Cardiac muscle cell (in vitro differentiated cells and primary cell): ENCODE measurements at regions not wholly inside any gene's neighbourhood (a gene's known extent, or its start where the extent isn't known, plus 50 kb on each side); places are given as distances from the start of the nearest gene placed in this dataset.

ENCODE experiments used
- DNase-seq, 2 donors: peaks; one replicate each; pipeline versions ENCODE4 v3.0.0 to v3.0.0-alpha.2; 2010 to 2017; ENCODE audit warnings: low read depth in 1 of 2, low spot score in 1 of 2
- H3K27ac ChIP-seq: fragments of 200-600 bp; sonication (generic); 2 replicates; pipeline ENCODE4 v1.5.1; 2016
- H3K27me3 ChIP-seq: fragments of 200-600 bp; sonication (generic); 2 replicates; pipeline ENCODE4 v1.6.0; 2016; ENCODE audit warnings: control low read depth
- H3K36me3 ChIP-seq: fragments of 200-600 bp; sonication (generic); 2 replicates; pipeline ENCODE4 v1.5.1; 2016; ENCODE audit warnings: control low read depth
- H3K4me1 ChIP-seq: fragments of 200-600 bp; sonication (generic); 2 replicates; pipeline ENCODE4 v1.8.1; 2017; ENCODE audit warnings: low read depth, mild to moderate bottlenecking, mixed run types
- H3K4me3 ChIP-seq: fragments of 200-600 bp; sonication (generic); 2 replicates; pipeline ENCODE4 v1.5.1; 2016; ENCODE audit warnings: mild to moderate bottlenecking
- H3K9me3 ChIP-seq: fragments of 200-600 bp; sonication (generic); 2 replicates; pipeline ENCODE4 v1.5.1; 2017; ENCODE audit warnings: low read depth, mild to moderate bottlenecking, control low read depth
- TF ChIP-seq, protein P1 (sequence below): IDR thresholded peaks from 2 replicates; pipeline ENCODE4 v1.5.1; 2012; ENCODE audit warnings: low read depth, mild to moderate bottlenecking, low read length

DNA sequence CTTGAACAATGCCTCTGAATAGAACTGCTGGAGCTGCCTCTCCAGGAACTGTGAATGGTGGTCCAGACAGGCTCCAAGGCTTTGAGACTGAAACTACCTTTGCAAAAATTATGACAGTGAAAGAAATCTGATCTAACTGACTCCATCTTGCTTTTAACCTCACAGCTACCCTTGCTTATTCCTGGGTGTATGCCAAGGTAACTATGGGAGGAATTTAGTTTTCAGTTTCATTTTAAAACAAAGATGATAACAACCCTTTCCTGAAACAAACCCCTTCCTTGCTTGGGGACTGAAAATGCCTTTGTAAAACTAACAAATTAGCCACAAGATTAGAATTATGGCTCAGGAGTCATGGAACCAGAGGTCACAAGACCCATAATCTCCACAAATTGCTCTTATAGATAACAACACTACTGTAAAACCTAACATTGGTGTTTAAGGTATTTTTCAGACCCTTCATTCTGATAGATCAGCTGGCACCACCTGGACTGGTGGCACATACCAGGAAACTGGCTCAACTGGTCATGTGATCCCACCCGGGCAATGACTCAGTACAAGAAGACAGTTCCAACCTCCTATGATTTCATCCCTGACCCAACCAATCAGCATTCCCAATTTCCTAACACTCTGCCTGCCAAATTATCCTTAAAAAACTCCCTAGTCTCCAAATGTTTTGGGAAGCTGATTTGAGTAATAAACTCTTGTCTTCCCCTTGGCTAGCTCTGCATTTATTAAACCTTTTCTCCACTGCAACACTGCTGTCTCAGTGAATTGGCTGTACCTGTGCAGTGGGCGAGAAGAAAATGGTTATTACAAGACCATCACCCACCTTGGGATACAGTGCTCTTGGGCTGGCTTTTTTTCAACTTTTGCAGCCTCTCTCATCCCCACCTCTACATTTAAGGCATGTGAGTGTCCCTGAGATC, 608.1 kb downstream of the TYW1 start:
- H3K27me3 ChIP-seq, result peaks cover 3% of the 10 kb centered on the region
- no peak overlapping the region for H3K27ac ChIP-seq
- peak in 1 of 2 donors; percentile 6 for DNase-seq
- H3K9me3 ChIP-seq, result no peaks in the 10 kb centered on the region
- TF ChIP-seq, protein P1, sequence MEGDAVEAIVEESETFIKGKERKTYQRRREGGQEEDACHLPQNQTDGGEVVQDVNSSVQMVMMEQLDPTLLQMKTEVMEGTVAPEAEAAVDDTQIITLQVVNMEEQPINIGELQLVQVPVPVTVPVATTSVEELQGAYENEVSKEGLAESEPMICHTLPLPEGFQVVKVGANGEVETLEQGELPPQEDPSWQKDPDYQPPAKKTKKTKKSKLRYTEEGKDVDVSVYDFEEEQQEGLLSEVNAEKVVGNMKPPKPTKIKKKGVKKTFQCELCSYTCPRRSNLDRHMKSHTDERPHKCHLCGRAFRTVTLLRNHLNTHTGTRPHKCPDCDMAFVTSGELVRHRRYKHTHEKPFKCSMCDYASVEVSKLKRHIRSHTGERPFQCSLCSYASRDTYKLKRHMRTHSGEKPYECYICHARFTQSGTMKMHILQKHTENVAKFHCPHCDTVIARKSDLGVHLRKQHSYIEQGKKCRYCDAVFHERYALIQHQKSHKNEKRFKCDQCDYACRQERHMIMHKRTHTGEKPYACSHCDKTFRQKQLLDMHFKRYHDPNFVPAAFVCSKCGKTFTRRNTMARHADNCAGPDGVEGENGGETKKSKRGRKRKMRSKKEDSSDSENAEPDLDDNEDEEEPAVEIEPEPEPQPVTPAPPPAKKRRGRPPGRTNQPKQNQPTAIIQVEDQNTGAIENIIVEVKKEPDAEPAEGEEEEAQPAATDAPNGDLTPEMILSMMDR, result no peak
- H3K36me3 ChIP-seq, result no peaks in the 10 kb centered on the region
- H3K4me1 ChIP-seq, result no peaks in the 10 kb centered on the region
- H3K4me3 ChIP-seq, result no peak overlapping the region

DNA sequence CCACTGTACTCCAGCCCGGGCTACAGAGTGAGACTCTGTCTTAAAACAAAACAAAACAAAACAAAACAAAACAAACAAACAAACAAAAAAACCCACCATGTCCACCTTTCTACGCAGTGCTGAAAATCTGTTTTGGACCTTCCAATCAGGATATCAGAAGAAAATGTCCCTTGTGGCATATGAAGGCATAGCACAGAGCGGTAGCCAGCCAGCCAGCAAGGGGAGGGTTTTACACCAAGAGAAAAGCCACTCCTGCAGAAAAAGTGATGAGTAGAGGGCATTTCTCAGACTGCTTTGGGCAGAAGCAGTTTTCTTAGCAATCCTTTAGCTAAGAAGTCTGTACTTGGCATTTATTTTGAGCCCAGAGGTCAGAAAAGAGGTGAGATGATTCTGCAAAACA, 612.2 kb downstream of the TYW1 start:
- no peaks in the 10 kb centered on the region for H3K27me3 ChIP-seq
- no peaks in the 10 kb centered on the region for H3K36me3 ChIP-seq
- no peaks in the 10 kb centered on the region for H3K4me1 ChIP-seq
- DNase-seq, result no peak
- no peaks in the 10 kb centered on the region for H3K9me3 ChIP-seq
- no peak overlapping the region for H3K27ac ChIP-seq
- H3K4me3 ChIP-seq, result no peak overlapping the region
- TF ChIP-seq, protein P1, result no peak

- no peaks in the 10 kb centered on the region for H3K27me3 ChIP-seq
- H3K27ac ChIP-seq, result no peak overlapping the region
- no peak overlapping the region for H3K4me3 ChIP-seq
- no peaks in the 10 kb centered on the region for H3K9me3 ChIP-seq
- no peaks in the 10 kb centered on the region for H3K36me3 ChIP-seq
- H3K4me1 ChIP-seq, result no peaks in the 10 kb centered on the region
- DNase-seq, result no peak
- TF ChIP-seq, protein P1, result no peak
These were observed 614.3 kb downstream of the TYW1 start for GRCh38 chr7:67610897-67611296.

DNA sequence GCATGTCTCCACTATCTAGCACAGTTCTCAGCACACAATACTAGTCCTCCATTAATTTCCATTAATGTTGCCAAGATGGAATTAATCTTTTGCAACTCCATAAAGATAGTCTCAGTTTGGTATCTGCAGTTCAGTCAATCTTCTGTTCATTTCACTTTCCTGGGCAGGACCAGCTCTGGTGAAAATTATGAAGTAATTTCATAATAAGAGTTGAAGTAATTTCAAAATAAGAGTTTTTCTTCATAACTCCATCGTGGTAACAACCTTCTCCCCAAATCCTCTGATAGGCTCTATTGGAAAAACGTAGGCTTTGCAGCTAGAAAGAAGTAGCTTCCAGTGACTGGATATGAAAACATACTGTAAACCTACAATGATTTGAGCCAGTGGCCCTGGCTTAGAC, 618.2 kb downstream of the TYW1 start:
- Histone ChIP-seq H3K9me3 (no peaks in the 10 kb centered on the region), H3K36me3 (no peaks in the 10 kb centered on the region), H3K27ac (no peak overlapping the region), H3K4me1 (no peaks in the 10 kb centered on the region), H3K4me3 (no peak overlapping the region), H3K27me3 (peaks cover 9% of the 10 kb centered on the region)
- TF ChIP-seq, protein P1, result no peak
- DNase-seq, result no peak

DNA sequence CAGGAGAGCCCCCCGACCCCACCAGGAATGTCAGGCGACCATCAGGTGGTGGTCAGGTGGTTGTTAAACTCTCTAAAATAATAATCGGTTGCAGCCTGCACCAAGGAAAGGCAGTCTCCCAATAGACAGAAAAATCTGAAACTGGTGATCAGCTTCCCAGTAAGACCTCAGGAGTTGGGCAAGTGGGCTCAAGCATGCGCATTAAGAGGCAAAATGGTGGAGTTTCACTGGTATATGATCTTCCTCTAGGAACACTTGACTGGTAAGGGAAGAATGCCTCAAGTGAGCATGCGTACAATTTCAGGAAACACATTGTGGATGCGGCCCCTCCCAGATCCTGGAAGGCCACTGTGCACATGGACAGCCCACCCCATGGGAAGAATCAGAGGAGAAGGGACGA, 619.9 kb downstream of the TYW1 start:
- Histone ChIP-seq H3K9me3 (no peaks in the 10 kb centered on the region), H3K4me3 (no peak overlapping the region), H3K4me1 (no peaks in the 10 kb centered on the region), H3K36me3 (no peaks in the 10 kb centered on the region), H3K27ac (no peak overlapping the region), H3K27me3 (peaks cover 16% of the 10 kb centered on the region)
- no peak for DNase-seq
- TF ChIP-seq, protein P1, result no peak
